ENCODE measurements at regions not wholly inside any gene's neighbourhood (a gene's known extent, or its start where the extent isn't known, plus 50 kb on each side); places are given as distances from the start of the nearest gene placed in this dataset.

DNA sequence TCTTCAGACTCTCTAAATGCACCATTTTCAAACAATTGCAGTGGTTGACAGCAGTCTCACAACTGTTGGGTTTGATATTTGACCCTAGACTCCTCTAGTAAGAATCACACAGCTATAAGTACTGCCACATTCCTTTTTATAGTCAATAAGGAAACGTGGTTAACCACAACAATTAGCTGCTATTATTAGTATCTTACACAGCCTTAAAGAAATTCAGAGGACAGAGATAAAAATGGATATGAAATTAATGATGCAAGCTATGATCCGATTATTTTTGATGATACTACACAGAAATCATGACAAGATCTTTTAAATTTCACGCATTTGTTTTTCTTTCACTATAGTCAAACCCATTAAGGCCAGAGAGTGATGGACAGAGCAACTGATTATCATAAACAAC is 288.6 kb upstream of the C9orf72 start:
- TF ChIP-seq, protein P1, sequence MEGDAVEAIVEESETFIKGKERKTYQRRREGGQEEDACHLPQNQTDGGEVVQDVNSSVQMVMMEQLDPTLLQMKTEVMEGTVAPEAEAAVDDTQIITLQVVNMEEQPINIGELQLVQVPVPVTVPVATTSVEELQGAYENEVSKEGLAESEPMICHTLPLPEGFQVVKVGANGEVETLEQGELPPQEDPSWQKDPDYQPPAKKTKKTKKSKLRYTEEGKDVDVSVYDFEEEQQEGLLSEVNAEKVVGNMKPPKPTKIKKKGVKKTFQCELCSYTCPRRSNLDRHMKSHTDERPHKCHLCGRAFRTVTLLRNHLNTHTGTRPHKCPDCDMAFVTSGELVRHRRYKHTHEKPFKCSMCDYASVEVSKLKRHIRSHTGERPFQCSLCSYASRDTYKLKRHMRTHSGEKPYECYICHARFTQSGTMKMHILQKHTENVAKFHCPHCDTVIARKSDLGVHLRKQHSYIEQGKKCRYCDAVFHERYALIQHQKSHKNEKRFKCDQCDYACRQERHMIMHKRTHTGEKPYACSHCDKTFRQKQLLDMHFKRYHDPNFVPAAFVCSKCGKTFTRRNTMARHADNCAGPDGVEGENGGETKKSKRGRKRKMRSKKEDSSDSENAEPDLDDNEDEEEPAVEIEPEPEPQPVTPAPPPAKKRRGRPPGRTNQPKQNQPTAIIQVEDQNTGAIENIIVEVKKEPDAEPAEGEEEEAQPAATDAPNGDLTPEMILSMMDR (IDR thresholded peaks at IDR 0.05; ENCODE audit: extremely low read depth in 1 of 2, insufficient read depth in 1 of 2, low read depth in 1 of 2, low read length in 2 of 2): no peak
- TF ChIP-seq POLR2AphosphoS5 (IDR thresholded peaks at IDR 0.05; ENCODE audit: insufficient read depth, low read depth, low read length) (no peak), MYC (IDR thresholded peaks at IDR 0.05; ENCODE audit: low read depth, low read length) (no peak), MAX (IDR thresholded peaks at IDR 0.05; ENCODE audit: insufficient read depth, insufficient read length) (no peak), EZH2 (IDR thresholded peaks at IDR 0.05; ENCODE audit: borderline replicate concordance, low read depth, low read length, severe bottlenecking) (no peak), POLR2A (IDR thresholded peaks at IDR 0.05; ENCODE audit: low read depth, low read length) (no peak), JUN (IDR thresholded peaks at IDR 0.05; ENCODE audit: borderline replicate concordance, insufficient read depth, insufficient read length, low read depth) (no peak), FOS (IDR thresholded peaks at IDR 0.05; ENCODE audit: borderline replicate concordance, insufficient read depth, low read length) (no peak)
